Mesenchymal stem cell (in vitro differentiated cells and primary cell): ENCODE measurements at regions not wholly inside any gene's neighbourhood (a gene's known extent, or its start where the extent isn't known, plus 50 kb on each side); places are given as distances from the start of the nearest gene placed in this dataset.
A peak's percentile ranks its signal among the peaks of the same experiment; 100 is the strongest.

ENCODE experiments used
- DNase-seq: peaks from one replicate; pipeline ENCODE4 v3.0.0-alpha.2; 2013
- H2AFZ ChIP-seq: one replicate; pipeline ENCODE4 v1.6.1; 2013; ENCODE audit warnings: low read depth, mild to moderate bottlenecking, control low read depth, inconsistent platforms, low read length, moderate library complexity
- H2AK5ac ChIP-seq: 2 replicates; pipeline ENCODE4 v1.6.1; 2013; ENCODE audit warnings: low read length, moderate library complexity, mild to moderate bottlenecking, inconsistent platforms; ENCODE audit not compliant: severe bottlenecking
- H2BK120ac ChIP-seq: one replicate; pipeline ENCODE4 v1.6.1; 2013; ENCODE audit warnings: low read depth, mild to moderate bottlenecking, inconsistent platforms, low read length, moderate library complexity
- H2BK12ac ChIP-seq, 2 experiments: one replicate each; pipeline ENCODE4 v1.6.1; 2013; ENCODE audit warnings: inconsistent platforms in 2 of 2, low read length in 2 of 2, mild to moderate bottlenecking in 2 of 2, moderate library complexity in 2 of 2, control low read depth in 1 of 2
- H2BK15ac ChIP-seq: one replicate; pipeline ENCODE4 v1.6.1; 2013; ENCODE audit warnings: mild to moderate bottlenecking, low read depth, inconsistent platforms; ENCODE audit not compliant: poor library complexity, severe bottlenecking
- H2BK5ac ChIP-seq: 2 replicates; pipeline ENCODE4 v1.6.1; 2013; ENCODE audit warnings: low read depth, mild to moderate bottlenecking, low read length, control low read depth, inconsistent platforms; ENCODE audit not compliant: poor library complexity, severe bottlenecking
- H3K14ac ChIP-seq, 2 experiments: one replicate each; pipeline ENCODE4 v1.6.1; 2013; ENCODE audit warnings: inconsistent platforms in 2 of 2, low read length in 2 of 2, control low read depth in 1 of 2, mild to moderate bottlenecking in 1 of 2, moderate library complexity in 1 of 2
- H3K18ac ChIP-seq, 2 experiments: one replicate each; pipeline ENCODE4 v1.6.1; 2013; ENCODE audit warnings: inconsistent platforms in 2 of 2, low read length in 2 of 2, control low read depth in 1 of 2, low read depth in 1 of 2, mild to moderate bottlenecking in 1 of 2
- H3K23ac ChIP-seq, 2 experiments: one replicate each; pipeline ENCODE4 v1.6.1; 2013; ENCODE audit warnings: inconsistent platforms in 2 of 2, low read length in 2 of 2, mild to moderate bottlenecking in 2 of 2, moderate library complexity in 2 of 2, control low read depth in 1 of 2
- H3K27ac ChIP-seq: 2 replicates; pipeline ENCODE4 v1.5.1; 2013; ENCODE audit warnings: mild to moderate bottlenecking, moderate library complexity, low read length, control low read depth, inconsistent platforms; ENCODE audit not compliant: poor library complexity, severe bottlenecking
- H3K27me3 ChIP-seq, 2 experiments: 2 replicates each; pipeline versions ENCODE4 v1.6.1 to v1.7.0; 2013; ENCODE audit warnings: low read length in 2 of 2, mild to moderate bottlenecking in 2 of 2, moderate library complexity in 2 of 2, control low read depth in 1 of 2, inconsistent platforms in 1 of 2; ENCODE audit not compliant: control insufficient read depth in 1 of 2, insufficient read depth in 1 of 2
- H3K36me3 ChIP-seq, 2 experiments: 2 replicates each; pipeline versions ENCODE4 v1.6.1 to v1.7.0; 2013; ENCODE audit warnings: low read length in 2 of 2, control low read depth in 1 of 2, inconsistent platforms in 1 of 2, low read depth in 1 of 2, mild to moderate bottlenecking in 1 of 2; ENCODE audit not compliant: insufficient read depth in 2 of 2, control insufficient read depth in 1 of 2
- H3K4ac ChIP-seq, 2 experiments: one replicate each; pipeline ENCODE4 v1.6.1; 2013; ENCODE audit warnings: inconsistent platforms in 2 of 2, low read length in 2 of 2, mild to moderate bottlenecking in 2 of 2, moderate library complexity in 2 of 2, control low read depth in 1 of 2, low read depth in 1 of 2
- H3K4me1 ChIP-seq: 2 replicates; pipeline ENCODE4 v1.6.1; 2013; ENCODE audit warnings: low read depth, low read length, control low read depth; ENCODE audit not compliant: control insufficient read depth, insufficient read depth
- H3K4me2 ChIP-seq: 2 replicates; pipeline ENCODE4 v1.6.1; 2013; ENCODE audit warnings: low read length, mild to moderate bottlenecking, inconsistent platforms; ENCODE audit not compliant: poor library complexity, severe bottlenecking
- H3K4me3 ChIP-seq, 2 experiments: 2 replicates each; pipeline versions ENCODE4 v1.5.1 to v1.7.0; 2013; ENCODE audit warnings: low read length in 2 of 2, mild to moderate bottlenecking in 2 of 2, control low read depth in 1 of 2, low read depth in 1 of 2; ENCODE audit not compliant: insufficient read depth in 1 of 2
- H3K79me1 ChIP-seq: replicated peaks from 2 replicates; pipeline ENCODE4 v1.6.1; 2013; ENCODE audit warnings: mild to moderate bottlenecking, control low read depth, low read length, inconsistent platforms; ENCODE audit not compliant: poor library complexity, severe bottlenecking
- H3K9ac ChIP-seq: 2 replicates; pipeline ENCODE4 v1.7.0; 2013; ENCODE audit warnings: mild to moderate bottlenecking, low read length, moderate library complexity
- H3K9me3 ChIP-seq: 2 replicates; pipeline ENCODE4 v1.7.0; 2013; ENCODE audit warnings: mild to moderate bottlenecking, low read length; ENCODE audit not compliant: control insufficient read depth
- H4K8ac ChIP-seq: one replicate; pipeline ENCODE4 v1.6.1; 2013; ENCODE audit warnings: inconsistent platforms, mild to moderate bottlenecking, low read length, moderate library complexity
- H4K91ac ChIP-seq: one replicate; pipeline ENCODE4 v1.6.1; 2013; ENCODE audit warnings: mild to moderate bottlenecking, low read length, inconsistent platforms
- WGBS: methylation state at CpG from one replicate; pipeline ENCODE4 v1.1.7; 2013; ENCODE audit warnings: mixed read lengths; 5-methylcytosine and 5-hydroxymethylcytosine counted together

- H3K9ac ChIP-seq, result no peak overlapping the region
- no peaks in the 10 kb centered on the region for H3K36me3 ChIP-seq
- H3K9me3 ChIP-seq, result no peaks in the 10 kb centered on the region
- H2BK15ac ChIP-seq, result no peak overlapping the region
- no peak overlapping the region for H3K14ac ChIP-seq
- H3K4me1 ChIP-seq, result no peaks in the 10 kb centered on the region
- H3K79me1 ChIP-seq, result no peaks in the 10 kb centered on the region
- peak overlapping the region in 1 of 2 experiments; percentile 34 for H3K18ac ChIP-seq
- no peak overlapping the region for H2BK120ac ChIP-seq
- no peak overlapping the region for H2BK12ac ChIP-seq
- H2AK5ac ChIP-seq, result no peak overlapping the region
- H3K4me3 ChIP-seq, result no peak overlapping the region
- no peak overlapping the region for H3K27ac ChIP-seq
- H4K91ac ChIP-seq, result no peak overlapping the region
- no peak overlapping the region for H2BK5ac ChIP-seq
- no peak overlapping the region for H3K4me2 ChIP-seq
- no peaks in the 10 kb centered on the region for H3K27me3 ChIP-seq
- no peak overlapping the region for H3K23ac ChIP-seq
- H4K8ac ChIP-seq, result no peak overlapping the region
- no peak for DNase-seq
- 97% methylated on average over 3 of the region's 3 CpGs for WGBS
- no peak overlapping the region for H3K4ac ChIP-seq
- H2AFZ ChIP-seq, result no peak overlapping the region
These were observed 92.2 kb upstream of the MOCS2 start for GRCh38 chr5:53201746-53202145.

DNA sequence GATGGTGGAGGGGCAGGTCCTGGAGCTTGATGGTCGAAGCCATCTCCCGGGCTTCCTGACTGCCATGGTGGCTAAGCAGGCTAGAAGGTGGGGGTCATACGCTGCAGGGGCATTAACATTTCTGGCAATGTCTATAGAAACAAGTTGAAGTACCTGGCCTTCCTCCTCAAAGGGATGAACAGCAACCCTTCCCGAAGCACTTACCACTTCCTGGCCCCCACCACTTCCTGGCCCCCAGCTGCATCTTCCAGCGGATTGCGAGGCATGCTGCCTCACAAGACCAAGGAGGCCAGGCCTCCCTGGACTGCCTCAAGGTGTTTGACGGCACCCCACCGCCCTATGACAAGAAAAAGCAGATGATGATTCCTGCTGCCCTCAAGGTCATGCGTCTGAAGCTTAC is 97.0 kb upstream of the MOCS2 start:
- no peak overlapping the region for H2BK5ac ChIP-seq
- H2AK5ac ChIP-seq, result no peak overlapping the region
- H3K4me3 ChIP-seq, result no peak overlapping the region
- H3K4me1 ChIP-seq, result no peaks in the 10 kb centered on the region
- H3K4ac ChIP-seq, result no peak overlapping the region
- no peak overlapping the region for H3K18ac ChIP-seq
- H3K4me2 ChIP-seq, result no peak overlapping the region
- H3K9me3 ChIP-seq, result no peaks in the 10 kb centered on the region
- no peak overlapping the region for H4K91ac ChIP-seq
- 92% methylated on average over 9 of the region's 9 CpGs for WGBS
- H4K8ac ChIP-seq, result no peak overlapping the region
- H3K36me3 ChIP-seq, result no peaks in the 10 kb centered on the region
- H2AFZ ChIP-seq, result no peak overlapping the region
- H3K27me3 ChIP-seq, result no peaks in the 10 kb centered on the region
- H3K23ac ChIP-seq, result no peak overlapping the region
- no peak overlapping the region for H2BK12ac ChIP-seq
- H2BK120ac ChIP-seq, result no peak overlapping the region
- no peak for DNase-seq
- H3K14ac ChIP-seq, result no peak overlapping the region
- H3K9ac ChIP-seq, result no peak overlapping the region
- H2BK15ac ChIP-seq, result no peak overlapping the region
- H3K79me1 ChIP-seq, result no peaks in the 10 kb centered on the region
- no peak overlapping the region for H3K27ac ChIP-seq

DNA sequence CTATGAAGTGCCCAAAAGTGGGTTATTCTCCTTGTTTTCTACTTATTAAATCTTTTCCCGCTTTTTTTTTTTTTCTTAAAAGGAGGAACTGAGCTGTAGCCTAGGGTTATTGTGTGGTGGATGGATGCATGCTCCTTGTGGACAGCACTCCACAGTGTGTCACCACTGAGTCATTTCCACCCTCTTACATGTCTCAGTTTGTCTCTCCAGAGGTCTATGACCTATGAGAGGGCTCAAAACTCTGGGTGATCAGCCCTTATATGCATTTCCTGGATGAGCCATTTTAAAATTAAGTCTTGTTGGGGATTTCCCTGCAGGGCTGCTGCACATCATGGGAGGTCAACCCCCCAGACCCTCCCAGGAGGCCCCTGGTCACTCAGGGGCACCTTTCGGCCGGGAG is 102.2 kb upstream of the MOCS2 start:
- Histone ChIP-seq H3K4me1 (no peaks in the 10 kb centered on the region), H3K4me3 (peak overlapping the region in 1 of 2 experiments; percentile 14), H3K27me3 (no peaks in the 10 kb centered on the region), H3K36me3 (no peaks in the 10 kb centered on the region), H2BK15ac (no peak overlapping the region), H3K14ac (no peak overlapping the region), H3K9ac (no peak overlapping the region), H2AK5ac (no peak overlapping the region), H3K4me2 (no peak overlapping the region), H4K91ac (no peak overlapping the region), H2BK12ac (no peak overlapping the region), H2AFZ (no peak overlapping the region), H3K27ac (no peak overlapping the region), H3K9me3 (peaks cover 8% of the 10 kb centered on the region), H2BK5ac (no peak overlapping the region), H3K79me1 (no peaks in the 10 kb centered on the region), H3K23ac (no peak overlapping the region), H4K8ac (no peak overlapping the region), H3K18ac (no peak overlapping the region), H3K4ac (no peak overlapping the region), H2BK120ac (no peak overlapping the region)
- DNase-seq, result peak; percentile 60
- 77% methylated on average over 3 of the region's 3 CpGs for WGBS

- no peak overlapping the region for H2BK5ac ChIP-seq
- H3K9me3 ChIP-seq, result peaks cover 20% of the 10 kb centered on the region
- no peak overlapping the region for H3K27ac ChIP-seq
- H2BK120ac ChIP-seq, result no peak overlapping the region
- no peak overlapping the region for H3K9ac ChIP-seq
- H3K79me1 ChIP-seq, result no peaks in the 10 kb centered on the region
- no peak overlapping the region for H2BK15ac ChIP-seq
- 90% methylated on average over 6 of the region's 6 CpGs for WGBS
- H2BK12ac ChIP-seq, result no peak overlapping the region
- H3K4ac ChIP-seq, result no peak overlapping the region
- no peak overlapping the region for H4K91ac ChIP-seq
- H3K27me3 ChIP-seq, result no peaks in the 10 kb centered on the region
- no peak overlapping the region for H3K14ac ChIP-seq
- DNase-seq, result no peak
- no peak overlapping the region for H2AK5ac ChIP-seq
- H3K23ac ChIP-seq, result no peak overlapping the region
- no peak overlapping the region for H3K4me3 ChIP-seq
- no peak overlapping the region for H3K18ac ChIP-seq
- H3K4me2 ChIP-seq, result no peak overlapping the region
- H3K36me3 ChIP-seq, result no peaks in the 10 kb centered on the region
- H4K8ac ChIP-seq, result no peak overlapping the region
- no peak overlapping the region for H2AFZ ChIP-seq
- no peaks in the 10 kb centered on the region for H3K4me1 ChIP-seq
These were observed 109.6 kb upstream of the MOCS2 start for GRCh38 chr5:53219174-53219573.
